A673 (cell line): ENCODE measurements at regions not wholly inside any gene's neighbourhood (a gene's known extent, or its start where the extent isn't known, plus 50 kb on each side); places are given as distances from the start of the nearest gene placed in this dataset.

Experiments
- CTCF ChIP-seq: fragments of 300-800, 200-600 bp; sonication (generic); conservative IDR thresholded peaks from 2 replicates; pipeline ENCODE4 v1.5.1; 2017; ENCODE audit warnings: low read depth, mild to moderate bottlenecking, antibody characterized with exemption, low read length, moderate library complexity, mixed read lengths
- EZH2 ChIP-seq: fragments of 200-600 bp; sonication (generic); IDR thresholded peaks from 2 replicates; pipeline ENCODE4 v1.6.1; 2017; ENCODE audit warnings: borderline replicate concordance, low read depth, mild to moderate bottlenecking, mixed read lengths, antibody characterized with exemption, low read length; ENCODE audit not compliant: poor library complexity, severe bottlenecking

GRCh38 chr11:130551388-130551787 is 102.9 kb downstream of the ADAMTS15 start:
- TF ChIP-seq CTCF (no peak), EZH2 (no peak)
